Right ventricle myocardium inferior (tissue), 1 donor: ENCODE measurements at regions not wholly inside any gene's neighbourhood (a gene's known extent, or its start where the extent isn't known, plus 50 kb on each side); places are given as distances from the start of the nearest gene placed in this dataset.
A peak's percentile ranks its signal among the peaks of the same experiment; 100 is the strongest.

Experiments used
- ATAC-seq: fragments of 200-7000 bp; cut with Tn5 transposase; one replicate; pipeline ENCODE4 v1.9.1; 2020; ENCODE audit warnings: mild to moderate bottlenecking, moderate library complexity
- DNase-seq: peaks from one replicate; pipeline ENCODE4 v3.0.0; 2021; ENCODE audit errors: missing footprints
- intact Hi-C: fragments of 100-400 bp; cut with DNase I; formaldehyde crosslinking; loops from one replicate; pipeline ENCODE4 v1.11.0; 2022
- donor health status: DM: no; HTN: yes; CAD: no; lungs with severe emphysema.

GRCh38 chr13:33692531-33692930 is 125.4 kb upstream of the RFC3 start:
- no peak for ATAC-seq
- no peak for DNase-seq
- intact Hi-C loops = no loop called here

DNA sequence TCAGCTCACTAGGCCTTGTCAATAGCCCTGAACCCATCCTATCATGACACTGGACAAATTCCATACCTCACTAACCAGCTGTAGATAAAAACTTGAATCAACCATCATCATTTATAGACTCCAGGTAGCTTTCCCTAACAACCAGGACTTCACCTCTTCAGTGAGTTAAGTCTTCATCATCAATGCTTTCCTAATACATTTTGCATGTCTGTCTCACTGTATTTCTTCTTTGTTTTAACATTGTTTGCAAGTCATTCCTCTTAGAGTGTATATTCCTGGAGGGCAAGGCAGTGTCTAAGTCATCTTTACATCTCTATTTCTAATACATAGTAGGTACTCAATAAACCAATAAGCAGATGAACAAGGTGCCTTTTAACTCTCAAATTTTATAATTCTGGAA is 123.4 kb upstream of the RFC3 start:
- intact Hi-C loops = no loop called here
- ATAC-seq = no peak

GRCh38 chr13:33696530-33696929 is 121.4 kb upstream of the RFC3 start:
- ATAC-seq = no peak
- DNase-seq = no peak
- intact Hi-C loops = no loop called here

More for the DNA sequence above, 123.4 kb upstream of the RFC3 start:
- DNase-seq = no peak

GRCh38 chr13:33697926-33698325 is 120.0 kb upstream of the RFC3 start:
- ATAC-seq (no peak), DNase-seq (no peak)
- intact Hi-C loops = no loop called here

DNA sequence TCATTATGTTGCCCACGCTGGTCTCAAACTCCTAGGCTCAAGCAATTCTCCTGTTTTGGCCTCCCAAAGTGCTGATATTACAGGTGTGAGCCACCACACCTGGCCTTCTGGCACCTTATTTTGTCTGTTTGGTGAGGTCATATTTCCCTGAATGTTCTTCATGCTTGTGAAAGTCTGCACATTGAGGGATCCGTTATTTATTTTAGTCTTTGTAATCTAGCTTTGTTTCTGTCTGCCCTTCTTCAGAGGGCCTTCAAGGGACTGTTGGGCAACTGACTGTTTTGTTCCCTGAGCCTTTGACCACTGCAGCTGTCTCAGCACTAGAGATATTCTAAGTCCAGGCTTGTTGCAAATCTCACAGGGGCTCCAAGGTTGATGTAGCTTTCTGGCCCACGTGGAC is 110.5 kb upstream of the RFC3 start:
- intact Hi-C loops = no loop called here
- DNase-seq = no peak
- ATAC-seq = no peak

- intact Hi-C loops = no loop called here
- DNase-seq (no peak), ATAC-seq (no peak)
Measured at GRCh38 chr13:33710924-33711323, 107.0 kb upstream of the RFC3 start.

- no peak for ATAC-seq
- intact Hi-C loops = no loop called here
- no peak for DNase-seq
Measured at GRCh38 chr13:33711436-33711835, 106.5 kb upstream of the RFC3 start.

GRCh38 chr13:33717775-33718174 is 100.2 kb upstream of the RFC3 start:
- intact Hi-C loops = no loop called here
- ATAC-seq = no peak
- DNase-seq = no peak

GRCh38 chr13:33721724-33722123 is 96.2 kb upstream of the RFC3 start:
- ATAC-seq (peak; percentile 55), DNase-seq (no peak)
- intact Hi-C loops = loop anchor here (2.0 to 10.0 kb wide), 4 partner anchors 44 to 1135 kb away; partner anchors contain the start of gene PDS5B

GRCh38 chr13:33722216-33722915 is 95.6 kb upstream of the RFC3 start:
- ATAC-seq = no peak
- intact Hi-C loops = loop anchor here (2.0 to 10.0 kb wide), 4 partner anchors 45 to 1136 kb away; partner anchors contain the start of gene PDS5B
- DNase-seq = no peak

DNA sequence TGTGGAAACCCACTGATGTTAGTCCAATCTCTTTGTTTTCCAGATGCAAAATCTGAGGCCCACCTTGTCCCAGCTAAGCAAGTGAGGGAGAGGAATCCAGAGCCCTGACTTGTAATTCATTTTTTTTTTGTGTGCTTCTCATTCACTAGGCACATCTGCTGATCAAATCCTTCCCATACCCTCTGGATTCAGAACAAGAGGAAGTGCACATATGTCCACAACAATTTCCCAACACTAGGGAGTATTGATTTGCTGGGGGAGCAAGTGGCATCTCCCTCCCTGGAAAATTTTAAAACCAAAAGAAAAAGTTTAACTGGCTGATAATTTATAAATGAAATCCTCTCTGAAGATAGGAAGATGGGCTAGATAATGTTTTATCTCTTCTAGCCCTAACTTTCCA is 94.6 kb upstream of the RFC3 start:
- intact Hi-C loops = loop anchor here (1.0 to 10.0 kb wide), 5 partner anchors 46 to 1137 kb away; partner anchors contain the start of gene PDS5B
- no peak for ATAC-seq
- DNase-seq = no peak

DNA sequence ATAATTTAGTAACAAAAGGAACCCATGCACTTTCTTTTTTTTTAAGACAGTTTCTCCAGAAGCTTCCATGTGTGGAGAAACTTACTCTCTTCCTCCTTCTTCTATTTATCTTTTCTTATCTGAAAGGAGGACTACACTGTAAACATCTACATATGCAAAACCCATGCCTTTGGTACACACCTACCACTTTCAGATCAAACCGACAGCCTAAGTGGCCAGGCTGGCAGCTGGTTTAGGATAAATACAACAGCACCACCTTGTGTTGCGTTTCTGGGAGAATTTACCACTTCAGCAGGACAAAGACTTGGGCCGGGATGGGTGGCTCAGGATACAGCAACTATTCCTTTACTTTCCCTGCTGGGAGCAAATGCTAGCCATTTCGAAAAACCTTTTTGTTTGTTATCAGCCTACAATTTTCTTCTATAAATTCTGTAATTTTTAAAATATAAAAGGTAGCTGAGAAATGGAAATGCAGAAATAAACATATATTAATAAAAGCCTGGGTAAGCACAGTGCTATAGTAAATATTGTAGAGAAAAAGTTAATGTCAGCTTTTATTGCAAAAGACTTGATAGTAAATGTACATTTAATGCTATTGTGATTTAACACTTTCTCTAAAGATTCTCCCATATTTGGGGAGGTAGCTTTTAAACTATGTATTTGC is 94.0 kb upstream of the RFC3 start:
- DNase-seq = peak; percentile 84

GRCh38 chr13:33725340-33725739 is 92.6 kb upstream of the RFC3 start:
- intact Hi-C loops = loop anchor here (10.0 kb wide), 1 partner anchor 501 kb away; no protein-coding TSS in a partner anchor
- ATAC-seq (no peak), DNase-seq (no peak)

More for the DNA sequence above, 94.0 kb upstream of the RFC3 start:
- peak; percentile 85 for ATAC-seq
- intact Hi-C loops = loop anchor here (1.0 to 10.0 kb wide), 5 partner anchors 47 to 1137 kb away; partner anchors contain the start of gene PDS5B

GRCh38 chr13:33727297-33728083 is 90.5 kb upstream of the RFC3 start:
- no peak for DNase-seq
- ATAC-seq = no peak
- intact Hi-C loops = loop anchor here (10.0 kb wide), 1 partner anchor 503 kb away; no protein-coding TSS in a partner anchor

DNA sequence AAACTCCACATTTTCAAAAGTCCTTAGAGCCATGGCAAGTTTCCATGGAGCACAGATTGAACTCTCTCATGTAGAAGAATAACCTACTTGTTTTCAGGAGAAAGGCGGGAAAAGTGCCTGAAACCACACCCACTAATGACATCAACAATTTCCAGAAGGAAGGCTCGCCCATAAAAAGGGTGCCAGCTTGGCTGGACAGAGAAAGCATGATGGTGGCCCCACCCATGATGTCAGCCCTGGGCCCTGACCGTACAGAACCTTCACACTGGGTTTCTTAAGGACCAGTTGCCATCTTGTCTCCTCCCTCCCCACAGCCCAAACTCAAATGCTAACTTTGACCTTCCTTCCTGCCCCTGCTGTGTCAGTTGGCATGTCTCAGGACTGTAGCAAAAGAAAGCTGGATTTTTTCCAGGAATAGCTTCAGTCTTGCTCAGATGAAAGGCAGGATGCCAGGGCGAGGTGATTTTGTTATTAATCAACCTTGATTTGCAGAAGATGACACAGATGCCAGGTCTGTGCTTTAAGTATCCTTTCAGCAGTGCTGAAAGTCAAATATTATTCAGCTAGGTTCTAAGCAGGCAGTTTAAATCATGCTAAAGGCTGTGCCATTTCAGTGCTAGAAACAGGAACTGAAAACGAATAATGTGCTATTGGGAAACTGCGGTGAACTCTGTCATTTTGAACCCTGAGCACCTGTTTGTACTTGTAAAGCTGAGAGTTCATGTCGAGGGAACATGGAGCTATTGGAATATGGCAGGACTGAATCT is 89.5 kb upstream of the RFC3 start:
- peak; percentile 75 for ATAC-seq
- DNase-seq = peak; percentile 82
- intact Hi-C loops = loop anchor here (10.0 kb wide), 1 partner anchor 504 kb away; no protein-coding TSS in a partner anchor

GRCh38 chr13:33730147-33730546 is 87.8 kb upstream of the RFC3 start:
- no peak for DNase-seq
- intact Hi-C loops = no loop called here
- peak; percentile 43 for ATAC-seq

GRCh38 chr13:33730619-33731018 is 87.3 kb upstream of the RFC3 start:
- DNase-seq (no peak), ATAC-seq (no peak)
- intact Hi-C loops = no loop called here

DNA sequence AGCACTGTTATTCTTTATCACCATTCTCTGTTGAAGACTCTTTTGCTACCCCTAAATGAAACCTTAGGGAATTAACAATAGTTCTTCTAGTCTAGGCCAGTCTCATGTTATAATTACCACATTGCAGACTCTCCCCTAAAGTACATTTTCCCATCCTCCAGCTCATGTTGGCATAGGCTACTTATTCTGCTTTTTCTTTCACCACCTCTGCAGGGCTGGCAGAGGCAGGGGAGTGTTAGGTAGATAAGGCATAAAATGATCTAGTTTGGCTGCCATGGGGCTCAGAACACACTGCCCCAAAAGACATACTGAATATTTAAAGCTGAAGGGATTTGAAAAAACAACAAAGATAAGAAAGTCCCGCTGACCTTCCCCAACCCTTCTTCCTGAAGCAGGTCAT is 82.7 kb upstream of the RFC3 start:
- DNase-seq = no peak
- intact Hi-C loops = no loop called here
- peak; percentile 56 for ATAC-seq

GRCh38 chr13:33739254-33739653 is 78.7 kb upstream of the RFC3 start:
- no peak for DNase-seq
- intact Hi-C loops = no loop called here
- no peak for ATAC-seq
